ENCODE measurements at regions not wholly inside any gene's neighbourhood (a gene's known extent, or its start where the extent isn't known, plus 50 kb on each side); places are given as distances from the start of the nearest gene placed in this dataset.

- TF ChIP-seq CTCF (IDR thresholded peaks at IDR 0.05; ENCODE audit: low read depth, low read length) (no peak), POLR2A (IDR thresholded peaks at IDR 0.05; ENCODE audit: extremely low read depth, insufficient read length) (no peak), MAX (IDR thresholded peaks at IDR 0.05; ENCODE audit: low read depth, low read length) (no peak)
Measured at GRCh38 chr4:129369361-129370010, 273.5 kb downstream of the C4orf33 start.
